ENCODE measurements at regions not wholly inside any gene's neighbourhood (a gene's known extent, or its start where the extent isn't known, plus 50 kb on each side); places are given as distances from the start of the nearest gene placed in this dataset.
"Not testable (repeated sequence)": the region's sequence is repeated elsewhere in the genome, so short reads cannot be mapped to it uniquely, and the experiment has no call there.

DNA sequence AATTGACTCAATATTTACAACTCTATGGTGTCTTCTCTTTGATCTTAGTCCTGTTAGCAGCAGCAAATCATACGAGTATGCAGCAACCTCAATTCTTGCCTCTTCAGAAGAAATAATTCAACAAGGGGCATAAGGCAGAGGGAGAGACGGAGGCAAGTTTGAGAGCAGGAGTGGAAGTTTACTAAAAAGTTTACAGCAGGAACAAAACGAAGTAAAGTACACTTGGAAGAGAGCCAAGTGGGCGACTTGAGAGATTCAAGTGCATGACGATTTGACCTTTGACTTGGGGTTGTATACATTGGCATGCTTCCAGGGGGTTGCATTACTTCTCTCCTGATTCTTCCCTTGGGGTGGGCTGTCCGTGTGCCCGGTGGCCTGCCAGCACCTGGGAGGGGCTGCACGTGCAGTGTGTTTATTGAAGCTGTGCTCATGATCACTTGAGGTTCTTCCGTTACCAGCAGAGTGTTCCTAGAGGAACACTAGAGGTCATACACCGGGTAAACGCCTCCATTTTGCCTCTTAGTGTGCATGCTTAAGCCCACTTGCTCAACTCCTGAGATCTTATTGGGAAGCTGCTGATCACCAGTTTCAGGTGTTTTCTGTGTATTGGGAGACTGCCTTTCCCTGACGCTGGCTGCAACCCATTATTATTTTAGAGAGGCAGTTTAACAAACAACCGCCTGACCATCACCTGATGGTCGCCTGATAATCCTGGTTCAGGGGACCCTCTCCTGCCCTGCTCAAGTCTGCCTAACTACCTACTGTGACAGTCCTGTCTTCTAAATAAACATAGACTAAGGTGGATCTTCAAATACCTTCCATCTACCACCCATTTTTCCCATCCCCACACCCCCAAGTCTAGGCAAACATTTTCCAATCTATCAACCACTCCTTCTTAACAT, 172.4 kb upstream of the MYLIP start:
- no peak for DNase-seq (ENCODE audit: low spot score)

DNA sequence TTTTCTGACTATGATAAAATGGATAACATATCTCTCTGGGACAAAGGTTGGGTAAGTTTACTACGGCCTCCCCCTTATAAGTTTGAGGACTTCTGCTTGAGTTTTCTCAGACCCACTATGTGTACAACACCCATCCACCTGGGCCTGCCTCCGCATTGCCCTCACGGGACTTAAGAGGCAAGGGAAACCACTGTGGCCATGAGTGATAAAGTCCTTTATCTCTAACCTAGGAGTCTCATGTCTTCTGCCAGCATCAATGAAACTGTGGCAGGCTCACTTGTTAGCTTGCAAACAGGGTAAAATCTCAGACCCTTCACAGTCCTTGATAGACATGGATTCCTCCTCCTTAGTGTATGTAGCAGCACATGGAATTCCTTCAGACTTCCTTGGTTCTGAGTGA, 173.4 kb upstream of the MYLIP start:
- DNase-seq (ENCODE audit: low spot score) = no peak

DNA sequence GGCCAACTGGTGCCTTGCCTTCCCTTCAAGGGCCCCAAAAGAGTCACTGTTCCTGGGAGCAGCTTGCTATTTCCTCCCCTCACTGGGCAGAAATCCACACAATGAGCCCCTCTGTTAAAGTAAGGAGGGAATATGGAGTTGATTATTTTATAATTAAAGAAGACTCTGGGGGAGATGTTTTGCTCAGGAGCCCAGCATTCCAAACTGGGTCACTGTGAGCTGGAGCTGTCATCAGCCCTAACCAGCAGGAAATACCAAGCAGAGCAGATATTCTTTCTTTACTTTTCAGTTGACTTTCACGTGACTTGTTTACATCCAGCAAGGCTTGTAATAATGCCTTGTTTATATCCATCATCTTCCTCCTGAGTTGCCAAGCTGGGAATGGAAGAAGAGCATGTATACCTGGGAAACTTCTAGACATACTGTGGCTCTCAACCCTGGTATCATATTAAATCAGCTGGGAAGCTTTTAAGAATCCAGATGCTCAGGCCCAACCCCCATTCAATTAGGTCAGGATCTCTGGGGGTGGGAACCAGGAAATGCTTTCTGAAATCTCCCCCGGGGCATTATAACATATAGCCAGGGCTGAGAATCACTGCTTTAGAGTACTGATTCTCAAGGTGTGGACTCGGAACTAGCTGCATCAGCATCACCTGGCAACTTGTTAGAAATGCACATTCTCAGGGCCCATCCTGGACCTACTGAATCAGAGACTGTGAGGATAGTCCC, 175.6 kb upstream of the MYLIP start:
- no peak for DNase-seq (ENCODE audit: low spot score)

DNA sequence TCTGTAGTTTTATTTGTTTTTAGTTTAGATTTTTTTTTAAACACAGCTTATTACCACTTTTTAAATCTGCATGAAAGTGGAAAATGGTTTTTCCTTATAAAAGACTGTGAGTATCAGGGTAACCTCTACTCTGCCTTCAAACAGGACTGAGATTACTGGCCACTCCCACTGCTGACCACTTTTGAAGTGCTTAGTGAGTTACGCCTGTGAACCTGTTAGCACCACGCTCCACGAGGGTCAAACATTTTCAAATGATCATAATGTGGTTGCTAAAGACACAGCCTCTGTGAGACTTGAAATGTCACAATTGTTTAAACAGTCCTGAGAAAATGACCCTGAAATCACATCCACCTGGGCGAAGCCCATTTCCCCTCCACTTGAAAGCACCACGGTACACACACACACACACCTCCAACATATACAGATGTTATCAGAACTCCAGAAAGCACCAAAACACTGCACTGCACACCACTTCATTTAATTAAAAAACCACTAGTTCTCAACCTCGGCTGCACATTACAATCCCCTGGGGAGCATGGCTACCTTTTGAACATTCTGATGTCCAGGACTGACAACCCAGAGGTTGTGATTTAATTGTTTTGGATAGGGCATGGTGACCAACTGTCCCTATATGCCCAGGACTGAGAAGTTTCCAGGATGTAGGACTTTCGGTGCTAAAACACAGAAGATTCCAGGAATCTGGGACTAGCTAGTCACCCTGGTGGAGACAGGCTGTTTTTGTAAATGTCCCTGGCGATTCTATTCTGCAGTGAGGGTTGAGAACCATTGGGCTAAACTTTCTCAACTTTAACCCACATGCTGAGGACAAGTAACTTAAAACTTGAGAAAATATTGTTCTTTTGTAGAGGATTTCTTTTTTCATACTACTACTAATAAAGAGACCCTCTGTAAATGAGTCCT, 176.4 kb upstream of the MYLIP start:
- DNase-seq (ENCODE audit: low spot score) = no peak

DNA sequence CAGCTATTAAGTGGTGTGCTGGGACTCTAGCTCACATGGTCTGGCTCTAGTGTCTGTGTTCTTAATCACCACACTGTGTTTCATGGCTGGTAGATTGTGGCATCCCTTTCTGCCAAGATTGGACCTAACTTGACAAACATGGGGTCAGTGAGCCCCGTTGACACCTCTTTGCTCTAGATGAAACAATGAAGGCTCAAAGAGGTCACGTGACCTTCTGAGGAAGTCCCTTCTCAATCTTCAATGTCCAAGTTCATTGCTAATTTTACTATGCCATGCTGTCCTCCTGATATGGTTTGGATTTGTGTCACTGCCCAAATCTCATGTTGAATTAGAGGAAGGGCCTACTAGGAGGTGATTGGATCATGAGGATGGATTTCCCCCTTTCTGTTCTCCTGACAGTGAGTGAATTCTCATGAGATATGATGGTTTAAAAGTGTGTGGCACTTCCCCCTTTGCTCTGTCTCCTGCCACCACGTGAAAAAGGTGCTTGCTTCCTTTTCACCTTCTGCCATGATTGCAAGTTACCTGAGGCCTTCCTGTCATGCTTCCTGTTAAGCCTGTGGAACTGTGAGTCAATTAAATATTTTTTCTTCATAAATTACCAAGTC, 177.8 kb upstream of the MYLIP start:
- DNase-seq (ENCODE audit: low spot score) = no peak

DNA sequence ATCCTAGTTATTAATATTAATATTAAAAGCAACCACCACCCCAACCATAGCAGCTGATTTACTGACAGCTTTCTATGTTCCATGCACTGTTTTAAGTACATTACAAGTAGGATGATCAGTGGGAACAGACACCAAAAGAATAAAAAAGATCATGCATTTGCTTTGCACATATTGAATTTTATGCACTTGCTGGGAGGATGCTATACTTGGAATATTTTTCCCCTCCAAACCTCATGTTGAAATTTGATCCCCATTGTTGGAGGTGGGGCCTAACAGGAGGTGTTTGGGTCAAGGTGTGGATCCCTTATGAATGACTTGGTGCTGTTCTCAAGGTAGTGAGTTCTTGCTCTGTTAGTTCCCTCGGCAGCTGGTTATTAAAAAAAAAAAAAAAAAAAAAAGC, 178.9 kb upstream of the MYLIP start:
- DNase-seq (ENCODE audit: low spot score) = no peak

DNA sequence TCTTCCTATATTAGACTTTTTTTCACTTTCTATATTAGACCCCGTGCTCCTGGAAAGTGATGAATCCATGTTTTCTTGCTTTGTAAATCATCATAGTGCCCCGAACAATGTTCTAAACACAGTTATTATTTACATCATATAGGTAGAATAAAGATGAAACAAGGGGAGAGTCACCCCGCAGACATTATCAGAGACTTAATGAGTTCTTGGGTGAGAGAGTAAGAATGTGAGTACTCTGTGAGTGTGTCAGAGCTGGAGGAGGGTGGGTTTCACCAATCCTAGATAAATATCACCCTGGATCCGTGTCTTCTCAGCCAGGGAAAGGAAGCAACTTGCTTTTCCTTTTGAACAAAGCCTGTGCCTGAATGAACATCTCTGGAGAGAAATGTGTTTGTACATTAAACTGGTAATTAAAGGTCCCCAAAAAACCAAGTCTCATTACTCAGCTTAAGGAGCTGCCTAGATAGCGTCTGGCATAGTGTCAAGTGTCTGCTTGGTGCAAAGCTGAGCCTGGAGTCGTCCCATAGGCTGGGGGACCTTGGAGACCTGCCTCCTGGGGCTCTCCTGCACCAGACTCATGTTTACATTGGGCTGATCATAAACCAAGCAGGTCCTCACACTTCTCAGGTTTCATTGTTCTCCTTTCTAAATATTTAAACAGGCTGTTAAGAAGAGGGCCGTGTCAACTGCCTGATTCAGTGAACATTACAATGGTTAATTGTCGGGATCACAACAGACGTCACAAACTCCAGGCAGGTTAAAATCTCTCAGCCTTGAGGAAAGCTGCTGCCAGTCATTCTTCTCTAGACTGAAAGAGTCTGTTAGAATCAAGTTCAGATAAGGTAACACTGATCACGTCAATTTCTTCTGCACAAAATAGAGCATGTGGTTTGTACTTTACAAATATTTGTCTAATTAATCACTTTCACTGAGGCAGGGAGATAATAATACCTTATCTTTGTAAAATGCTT, 179.7 kb upstream of the MYLIP start:
- DNase-seq (ENCODE audit: low spot score) = no peak

DNA sequence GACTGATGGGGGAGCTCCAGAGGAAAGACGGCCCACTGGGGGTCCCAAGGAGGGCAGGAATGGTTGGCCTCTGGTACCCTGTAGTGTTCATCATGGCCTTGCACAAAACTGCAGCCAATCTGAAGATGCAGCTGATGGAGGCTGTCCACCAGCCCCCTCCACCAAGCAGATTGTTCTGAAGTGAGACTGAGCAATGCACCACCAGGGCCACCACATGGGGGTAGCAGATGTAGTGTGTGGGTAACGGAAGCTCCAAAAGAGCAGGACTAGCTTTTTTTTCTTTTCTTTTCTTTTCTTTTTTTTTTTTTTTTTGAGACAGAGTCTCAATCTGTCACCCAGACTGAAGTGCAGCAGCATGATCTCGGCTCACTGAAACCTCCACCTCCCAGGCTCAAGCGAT, 181.0 kb upstream of the MYLIP start:
- DNase-seq (ENCODE audit: low spot score) = no peak

DNA sequence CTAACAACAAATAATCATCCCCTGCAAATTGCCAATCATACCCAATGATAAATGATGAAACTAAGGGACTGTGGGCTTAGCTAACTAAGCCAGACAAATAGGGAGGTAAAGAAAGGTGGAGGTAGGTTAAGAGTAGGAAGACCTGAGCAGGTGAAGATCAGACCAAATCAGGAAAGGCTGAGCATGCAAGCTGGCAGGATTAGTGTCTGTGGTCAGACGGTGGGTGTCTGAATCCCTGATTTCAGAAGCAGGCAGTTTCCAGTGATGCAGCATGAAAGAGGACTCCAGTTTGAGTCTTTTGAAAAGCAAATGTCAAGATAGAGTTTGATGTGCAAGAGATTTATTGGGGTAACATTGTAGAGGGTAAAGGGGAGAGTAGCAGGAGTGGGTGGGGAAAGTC, 181.4 kb upstream of the MYLIP start:
- DNase-seq (ENCODE audit: low spot score) = no peak

DNA sequence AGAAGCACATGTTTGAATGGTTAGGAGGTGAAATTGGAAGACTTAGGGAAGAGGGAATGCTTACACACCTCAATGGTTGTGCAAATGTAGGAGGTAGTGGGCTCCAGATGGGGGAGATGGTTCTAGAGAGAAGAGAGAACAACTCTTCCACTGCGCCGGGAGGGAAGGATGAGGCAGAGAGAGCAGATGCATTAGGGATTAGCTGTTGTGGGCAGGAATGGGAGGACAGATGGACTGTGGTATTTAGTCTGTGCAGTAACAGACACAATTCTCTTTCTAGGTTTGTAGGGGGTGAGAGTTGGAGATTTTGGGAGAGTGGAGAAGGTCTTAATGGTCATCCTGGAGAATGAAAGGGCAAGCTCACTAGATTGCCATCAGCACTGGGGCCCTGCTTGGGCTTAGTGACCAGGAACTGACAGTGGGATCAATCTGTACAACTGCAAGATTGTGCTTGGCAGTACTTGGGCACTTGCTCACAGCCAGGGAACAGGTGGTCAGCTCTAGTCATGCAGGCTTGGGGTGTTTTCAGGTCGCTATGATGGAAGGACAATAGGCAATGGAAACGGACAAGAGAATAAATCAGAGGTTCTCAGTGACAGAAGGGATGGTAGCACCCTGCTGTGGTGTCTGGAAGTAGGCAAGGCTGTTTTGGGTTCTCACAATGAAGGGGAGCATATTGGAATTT, 182.0 kb upstream of the MYLIP start:
- no peak for DNase-seq (ENCODE audit: low spot score)

DNA sequence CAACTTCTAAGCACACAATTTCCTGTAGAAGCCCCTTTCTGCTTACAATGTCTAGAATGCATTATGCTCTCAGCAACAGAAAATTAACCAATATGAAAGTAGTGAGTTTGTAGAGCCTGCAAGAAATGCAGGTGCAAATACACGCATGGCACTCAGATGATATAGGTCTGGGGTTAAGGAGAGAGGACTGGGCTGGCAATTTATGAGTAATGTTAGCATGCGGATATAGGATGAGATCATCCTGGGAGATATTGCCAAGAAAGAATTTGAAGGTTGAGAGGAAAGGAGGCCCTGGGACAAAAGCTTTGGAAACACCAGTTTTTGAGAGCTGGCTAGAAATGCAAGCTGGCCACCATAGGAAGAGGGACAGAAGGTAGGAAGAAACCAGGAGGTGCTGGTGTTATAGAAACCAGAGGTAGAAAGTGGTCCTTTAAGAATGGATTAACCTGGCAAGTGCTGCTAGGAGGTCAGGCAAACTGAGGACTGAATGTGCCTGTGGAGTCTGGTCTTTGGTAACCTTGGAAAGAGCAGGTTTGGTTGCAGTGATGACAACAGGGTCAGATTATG, 183.2 kb upstream of the MYLIP start:
- DNase-seq (ENCODE audit: low spot score) = no peak

DNA sequence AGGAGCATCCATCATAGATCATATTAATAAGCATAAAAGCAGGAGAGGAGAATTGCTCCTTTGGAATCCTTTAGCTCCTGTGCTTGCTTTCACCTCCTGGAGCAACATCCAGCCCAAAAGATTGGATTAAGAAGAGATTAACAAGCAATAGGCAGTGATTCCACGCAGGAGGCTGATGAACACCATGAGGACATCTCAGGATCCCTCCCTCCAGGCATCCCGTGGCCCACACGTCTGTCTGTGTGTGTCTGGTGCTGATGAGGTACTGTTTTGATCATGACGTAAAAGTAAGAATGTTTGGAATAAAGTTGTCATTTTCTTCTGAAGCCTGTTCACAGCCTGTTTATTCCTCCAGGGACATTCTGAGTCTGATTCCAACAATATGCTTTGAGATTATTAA, 185.5 kb upstream of the MYLIP start:
- no peak for DNase-seq (ENCODE audit: low spot score)

DNA sequence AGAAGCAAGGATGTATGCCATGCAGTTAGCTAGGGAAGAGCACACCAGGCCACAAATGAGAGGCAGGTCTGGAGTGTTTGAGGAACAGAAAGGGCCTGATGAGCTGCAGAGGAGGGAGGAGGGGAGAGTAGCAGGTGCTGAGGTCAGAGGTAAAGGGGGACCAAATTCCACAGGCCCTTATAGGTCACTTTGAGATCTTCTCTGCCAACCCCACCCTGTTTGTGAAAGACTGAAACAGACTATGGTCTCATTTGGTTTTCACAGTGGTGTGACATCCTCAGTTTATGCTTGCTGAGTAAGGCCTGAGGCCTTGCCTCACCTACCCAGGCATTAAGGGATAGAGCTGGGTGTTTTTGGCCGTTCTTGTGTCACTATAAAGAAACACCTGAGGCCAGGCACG, 187.7 kb upstream of the MYLIP start:
- DNase-seq (ENCODE audit: low spot score) = no peak

DNA sequence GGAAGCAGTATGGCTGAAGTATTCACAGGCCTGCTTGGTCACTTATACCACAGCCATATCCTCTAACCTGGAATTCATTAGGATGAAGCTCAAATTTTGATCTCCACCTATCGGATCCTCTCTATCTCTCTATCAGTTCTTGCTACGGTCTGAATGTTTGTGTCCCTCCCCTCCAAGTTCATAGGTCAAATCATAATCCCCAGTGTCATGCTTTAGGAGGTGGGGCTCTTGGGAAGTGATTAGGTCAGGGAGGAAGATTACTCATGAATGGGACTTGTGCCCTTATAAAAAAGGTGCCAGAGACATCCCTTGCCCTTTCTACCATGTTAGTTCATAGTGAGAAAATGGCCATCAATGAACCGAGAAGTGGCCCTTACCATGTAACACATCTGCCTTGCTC, 190.8 kb upstream of the MYLIP start:
- DNase-seq (ENCODE audit: low spot score) = no peak

DNA sequence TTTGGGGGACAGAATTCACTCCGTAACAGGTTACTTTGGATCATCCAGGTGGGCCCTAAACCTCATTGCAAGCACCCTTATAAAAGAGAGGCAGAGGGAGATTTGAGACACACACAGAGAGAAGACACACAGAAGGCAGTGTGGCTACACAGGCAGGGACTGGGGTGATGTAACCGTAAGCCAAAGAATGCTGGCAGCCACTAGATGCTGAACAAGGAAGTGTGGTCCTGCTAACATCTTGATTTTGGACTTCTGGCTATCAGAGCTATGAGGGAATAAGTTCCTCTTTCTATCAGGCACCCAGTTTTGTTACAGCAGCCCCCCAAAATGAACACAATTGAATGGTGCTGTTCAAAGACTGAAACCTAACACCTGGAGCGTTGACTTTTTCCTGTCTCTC, 191.3 kb upstream of the MYLIP start:
- DNase-seq (ENCODE audit: low spot score) = no peak

DNA sequence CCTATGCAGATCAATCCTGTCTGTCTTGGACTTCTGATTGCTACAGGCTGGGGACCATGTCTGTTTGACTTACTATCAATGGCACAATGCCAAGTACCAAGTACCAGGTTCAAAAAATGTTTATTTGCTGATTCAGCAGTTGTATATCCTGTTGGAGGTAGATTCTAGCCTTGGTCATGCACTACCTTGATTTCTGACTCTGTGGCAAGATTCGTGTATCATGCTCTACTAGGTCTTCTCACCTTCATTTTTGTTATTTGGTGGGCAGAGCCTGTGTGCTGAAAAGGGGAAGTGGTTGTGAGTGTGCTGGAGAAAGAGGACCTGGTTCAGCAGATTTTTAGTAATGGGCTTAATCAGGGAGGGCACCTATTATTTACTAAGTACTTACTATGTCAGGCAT, 192.4 kb upstream of the MYLIP start:
- no peak for DNase-seq (ENCODE audit: low spot score)

DNA sequence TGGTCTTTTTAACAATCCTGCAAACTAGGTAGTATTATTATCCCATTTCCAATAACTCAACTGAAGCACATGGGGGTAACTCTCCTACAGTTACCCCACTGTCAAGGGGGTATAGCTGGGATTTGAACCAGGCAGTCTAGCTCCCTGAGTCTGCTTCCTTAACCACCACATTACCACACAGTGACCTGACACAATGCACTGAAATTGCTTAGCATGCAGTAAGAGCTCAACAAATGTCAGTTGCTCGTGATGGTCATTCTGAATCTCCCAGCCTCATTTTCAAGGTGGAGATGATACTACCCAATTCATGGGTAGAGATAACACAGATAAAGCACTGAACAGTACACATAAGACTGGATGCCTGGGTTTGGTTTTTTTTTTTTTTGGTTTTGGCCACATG, 193.2 kb upstream of the MYLIP start:
- no peak for DNase-seq (ENCODE audit: low spot score)

DNA sequence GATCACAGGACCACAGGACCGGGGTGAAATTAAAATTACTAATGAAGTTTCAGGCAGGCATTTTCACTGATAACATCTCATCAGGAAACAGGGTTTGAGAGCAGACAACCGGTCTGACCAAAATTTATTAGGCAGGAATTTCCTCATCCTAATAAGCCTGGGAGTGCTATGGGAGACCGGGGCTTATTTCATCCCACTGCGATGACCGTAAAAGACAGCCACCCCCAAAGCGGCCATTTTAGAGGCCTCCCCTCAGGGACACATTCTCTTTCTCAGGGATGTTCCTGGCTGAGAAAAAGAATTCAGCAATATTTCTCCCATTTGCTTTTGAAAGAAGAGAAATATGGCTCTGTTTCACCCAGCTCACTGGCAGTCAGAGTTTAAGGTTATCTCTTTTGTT, 197.2 kb upstream of the MYLIP start:
- not testable (repeated sequence) for DNase-seq (ENCODE audit: low spot score)

DNA sequence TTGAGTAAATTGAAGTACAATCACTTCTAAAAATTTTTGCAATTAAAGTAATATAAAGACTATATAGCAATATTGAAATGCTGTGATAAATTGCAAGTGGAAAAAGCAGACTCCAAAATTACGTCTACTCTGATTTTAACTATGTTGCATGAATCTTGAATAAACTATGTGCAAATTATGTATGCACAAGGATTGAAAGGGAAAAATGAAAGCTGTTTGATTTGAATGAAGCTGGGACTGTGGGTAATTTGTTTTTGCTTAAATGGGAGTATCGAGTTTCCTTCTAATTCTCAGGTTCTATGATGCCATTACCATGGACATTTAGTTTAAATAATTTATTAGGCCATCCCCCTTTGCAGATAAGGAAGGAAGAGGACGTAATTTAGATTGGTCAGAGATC, 198.7 kb upstream of the MYLIP start:
- DNase-seq (ENCODE audit: low spot score) = no peak

DNA sequence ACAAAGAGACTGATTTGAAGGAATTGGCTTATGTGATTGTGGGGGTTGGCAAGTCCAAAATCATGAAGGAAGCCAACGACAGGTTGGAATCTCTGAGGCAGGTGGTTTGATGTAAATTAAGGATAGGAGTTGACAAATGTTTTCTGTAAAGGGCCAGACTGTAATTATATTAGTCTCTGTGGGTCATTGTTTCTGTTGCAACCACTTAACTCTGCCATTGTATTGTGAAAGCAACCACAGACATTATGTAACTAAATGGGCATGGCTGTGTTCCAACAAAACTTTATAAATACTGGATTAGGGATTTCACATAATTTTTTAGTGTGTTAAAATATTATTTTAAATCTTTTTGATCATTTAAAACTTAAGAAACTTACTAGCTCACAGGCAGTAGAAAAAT, 199.2 kb upstream of the MYLIP start:
- DNase-seq (ENCODE audit: low spot score) = no peak

All from hematopoietic multipotent progenitor cell treated with erythropoietin and hydrocortisone succinate and interleukin-3 and kit ligand, for 17 days (in vitro differentiated cells).